Transverse colon (tissue), 4 donors: ENCODE measurements at regions not wholly inside any gene's neighbourhood (a gene's known extent, or its start where the extent isn't known, plus 50 kb on each side); places are given as distances from the start of the nearest gene placed in this dataset.

Experiments
- EP300 ChIP-seq: sonication (generic); formaldehyde crosslinking; IDR thresholded peaks from one replicate; pipeline ENCODE4 v1.6.1; 2017; ENCODE audit warnings: antibody characterized with exemption, low read depth
- POLR2A ChIP-seq: fragments of 450-650 bp; IDR thresholded peaks from one replicate; pipeline ENCODE4 v1.6.1; 2016; ENCODE audit warnings: antibody characterized with exemption, mild to moderate bottlenecking, moderate library complexity
- POLR2AphosphoS5 ChIP-seq, 3 donors: sonication (generic); formaldehyde crosslinking; IDR thresholded peaks; one replicate each; pipeline ENCODE4 v1.6.1; 2016; ENCODE audit warnings: antibody characterized with exemption in 3 of 3
- TF ChIP-seq, protein P1 (sequence below), 5 experiments: fragments of 200-600 bp in 3 of 5; fragments of 450-650 bp in 2 of 5; sonication (generic) in 3 of 5; IDR thresholded peaks; 1 replicate in 2 of 5; 2 replicates in 3 of 5; pipeline ENCODE4 v1.5.1; 2016 to 2017; ENCODE audit warnings: antibody characterized with exemption in 5 of 5, inconsistent platforms in 3 of 5, mild to moderate bottlenecking in 2 of 5, moderate library complexity in 1 of 5

DNA sequence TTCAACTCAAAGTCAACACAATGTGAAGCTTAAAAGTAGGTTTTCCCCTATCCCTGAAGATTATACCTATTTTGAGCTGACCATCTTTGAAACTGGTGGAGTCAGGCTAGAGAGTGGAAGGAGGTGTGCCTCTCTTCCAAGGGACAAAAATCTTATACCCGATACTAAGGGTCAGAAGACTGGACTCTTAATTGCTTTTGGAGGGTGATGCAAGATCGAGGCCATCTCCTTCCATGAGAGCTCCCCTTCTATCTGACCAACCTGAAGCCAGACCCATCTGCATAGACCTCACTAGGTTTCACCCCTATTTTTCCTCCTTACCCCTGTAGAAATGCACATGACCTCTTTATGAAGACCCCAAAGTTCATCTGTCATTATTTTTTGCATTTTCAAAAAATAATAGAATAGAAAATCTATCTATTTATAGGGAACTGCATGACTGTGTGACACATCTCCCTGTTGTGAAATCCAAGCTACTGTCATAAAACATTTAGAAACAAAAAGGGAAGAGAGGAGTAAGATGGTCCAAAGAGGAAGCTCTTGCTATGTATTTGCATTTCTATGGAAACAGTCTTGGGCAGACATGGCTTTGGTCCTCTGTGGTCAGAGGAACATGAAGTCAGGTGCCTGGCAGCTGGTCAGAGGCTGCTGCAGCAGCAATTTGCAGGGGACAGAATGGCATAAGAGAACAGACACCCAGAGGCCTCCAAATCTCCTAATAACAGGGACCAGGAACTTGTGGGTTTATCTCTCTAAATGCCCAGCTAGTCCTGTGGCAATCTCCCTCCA, 349.2 kb downstream of the MAFB start:
- TF ChIP-seq, protein P1, sequence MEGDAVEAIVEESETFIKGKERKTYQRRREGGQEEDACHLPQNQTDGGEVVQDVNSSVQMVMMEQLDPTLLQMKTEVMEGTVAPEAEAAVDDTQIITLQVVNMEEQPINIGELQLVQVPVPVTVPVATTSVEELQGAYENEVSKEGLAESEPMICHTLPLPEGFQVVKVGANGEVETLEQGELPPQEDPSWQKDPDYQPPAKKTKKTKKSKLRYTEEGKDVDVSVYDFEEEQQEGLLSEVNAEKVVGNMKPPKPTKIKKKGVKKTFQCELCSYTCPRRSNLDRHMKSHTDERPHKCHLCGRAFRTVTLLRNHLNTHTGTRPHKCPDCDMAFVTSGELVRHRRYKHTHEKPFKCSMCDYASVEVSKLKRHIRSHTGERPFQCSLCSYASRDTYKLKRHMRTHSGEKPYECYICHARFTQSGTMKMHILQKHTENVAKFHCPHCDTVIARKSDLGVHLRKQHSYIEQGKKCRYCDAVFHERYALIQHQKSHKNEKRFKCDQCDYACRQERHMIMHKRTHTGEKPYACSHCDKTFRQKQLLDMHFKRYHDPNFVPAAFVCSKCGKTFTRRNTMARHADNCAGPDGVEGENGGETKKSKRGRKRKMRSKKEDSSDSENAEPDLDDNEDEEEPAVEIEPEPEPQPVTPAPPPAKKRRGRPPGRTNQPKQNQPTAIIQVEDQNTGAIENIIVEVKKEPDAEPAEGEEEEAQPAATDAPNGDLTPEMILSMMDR (IDR thresholded peaks at IDR 0.05): no peak
- TF ChIP-seq POLR2A: no peak
- TF ChIP-seq POLR2AphosphoS5 (IDR thresholded peaks at IDR 0.05): no peak
- no peak for TF ChIP-seq EP300
